HG03159 (cell line): ENCODE measurements at regions not wholly inside any gene's neighbourhood (a gene's known extent, or its start where the extent isn't known, plus 50 kb on each side); places are given as distances from the start of the nearest gene placed in this dataset.
"Not testable (repeated sequence)": the region's sequence is repeated elsewhere in the genome, so short reads cannot be mapped to it uniquely, and the experiment has no call there.

Experiments used
- ATAC-seq: cut with Tn5 transposase; IDR thresholded peaks from one replicate; pipeline ENCODE4 v1.9.1; 2021; ENCODE audit warnings: mild to moderate bottlenecking, moderate library complexity; ENCODE audit not compliant: unreplicated experiment

GRCh38 chr4:56148428-56148827, 199.7 kb downstream of the CEP135 start:
- no peak for ATAC-seq

- ATAC-seq, result no peak
These were observed 198.6 kb downstream of the CEP135 start for GRCh38 chr4:56147371-56147770.

GRCh38 chr4:56146956-56147355, 198.2 kb downstream of the CEP135 start:
- no peak for ATAC-seq

- no peak for ATAC-seq
These were observed 193.3 kb downstream of the CEP135 start for GRCh38 chr4:56142088-56142487.

- ATAC-seq, result no peak
These were observed 190.6 kb downstream of the CEP135 start for GRCh38 chr4:56139241-56139827.

- not testable (repeated sequence) for ATAC-seq
These were observed 186.1 kb downstream of the CEP135 start for GRCh38 chr4:56134834-56135233.

GRCh38 chr4:56134266-56134665, 185.5 kb downstream of the CEP135 start:
- no peak for ATAC-seq

- no peak for ATAC-seq
These were observed 184.1 kb downstream of the CEP135 start for GRCh38 chr4:56132835-56133234.

- ATAC-seq, result not testable (repeated sequence)
These were observed 183.4 kb downstream of the CEP135 start for GRCh38 chr4:56132188-56132587.

GRCh38 chr4:56130606-56131155, 181.9 kb downstream of the CEP135 start:
- ATAC-seq, result no peak

- ATAC-seq, result peak; percentile 79
These were observed 180.7 kb downstream of the CEP135 start for GRCh38 chr4:56129431-56129861.

- ATAC-seq, result no peak
These were observed 179.5 kb downstream of the CEP135 start for GRCh38 chr4:56128213-56128612.

- ATAC-seq, result no peak
These were observed 179.0 kb downstream of the CEP135 start for GRCh38 chr4:56127716-56128115.

- no peak for ATAC-seq
These were observed 174.8 kb downstream of the CEP135 start for GRCh38 chr4:56123547-56123946.

GRCh38 chr4:56123051-56123450, 174.3 kb downstream of the CEP135 start:
- ATAC-seq, result no peak

GRCh38 chr4:56118845-56119244, 170.1 kb downstream of the CEP135 start:
- no peak for ATAC-seq

GRCh38 chr4:56118055-56118454, 169.3 kb downstream of the CEP135 start:
- no peak for ATAC-seq

- ATAC-seq, result no peak
These were observed 167.2 kb downstream of the CEP135 start for GRCh38 chr4:56115898-56116297.

- ATAC-seq, result no peak
These were observed 163.6 kb downstream of the CEP135 start for GRCh38 chr4:56112377-56112776.

GRCh38 chr4:56106180-56107147, 157.7 kb downstream of the CEP135 start:
- no peak for ATAC-seq

GRCh38 chr4:56104188-56104587, 155.4 kb downstream of the CEP135 start:
- no peak for ATAC-seq

- no peak for ATAC-seq
These were observed 153.9 kb downstream of the CEP135 start for GRCh38 chr4:56102601-56103000.
